HTR-8/SVneo (cell line): ENCODE measurements at regions not wholly inside any gene's neighbourhood (a gene's known extent, or its start where the extent isn't known, plus 50 kb on each side); places are given as distances from the start of the nearest gene placed in this dataset.
"Not testable (repeated sequence)": the region's sequence is repeated elsewhere in the genome, so short reads cannot be mapped to it uniquely, and the experiment has no call there.

Experiments used
- DNase-seq: peaks from one replicate; pipeline ENCODE4 v3.0.0; 2011; ENCODE audit warnings: low spot score, mixed read lengths; ENCODE audit not compliant: insufficient read length
- FAIRE-seq: peaks from 2 replicates; lab custom pipeline; 2011; peaks lifted over from hg19 to GRCh38; lab: Jason Lieb, UNC

GRCh38 chr5:145471026-145471425 lies 364.1 kb downstream of the PRELID2 start:
- FAIRE-seq (no peak), DNase-seq (no peak)

DNA sequence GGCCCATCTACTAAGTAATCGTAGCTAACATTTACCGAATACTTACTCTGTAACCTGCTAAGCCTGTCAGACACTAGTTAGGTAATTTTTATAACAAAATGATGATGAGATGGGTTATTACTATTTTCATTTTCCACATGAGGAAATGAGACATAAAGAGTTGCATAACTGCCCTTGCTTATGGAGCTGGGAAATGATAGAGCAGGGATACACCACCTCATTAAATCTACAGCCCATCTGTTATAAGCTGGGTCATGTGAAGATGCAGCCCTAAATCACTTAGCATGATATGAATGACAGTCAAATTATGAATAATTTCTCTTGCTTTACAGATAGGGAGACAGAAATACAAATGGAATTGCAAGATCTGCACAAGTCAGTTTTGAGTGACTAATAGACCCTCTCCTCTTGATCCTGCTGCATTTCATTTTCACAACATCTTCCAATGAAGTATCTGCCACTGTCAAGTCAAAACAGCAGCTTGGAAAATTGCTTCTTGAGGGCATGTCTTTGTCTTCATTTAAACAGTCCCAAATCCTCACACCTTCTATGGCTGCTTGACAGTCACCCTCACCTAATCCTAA lies 364.7 kb downstream of the PRELID2 start:
- FAIRE-seq = no peak
- no peak for DNase-seq

- FAIRE-seq = no peak
- DNase-seq = no peak
Measured at GRCh38 chr5:145467446-145467845, 367.7 kb downstream of the PRELID2 start.

GRCh38 chr5:145466533-145466932 lies 368.6 kb downstream of the PRELID2 start:
- FAIRE-seq = no peak
- no peak for DNase-seq

DNA sequence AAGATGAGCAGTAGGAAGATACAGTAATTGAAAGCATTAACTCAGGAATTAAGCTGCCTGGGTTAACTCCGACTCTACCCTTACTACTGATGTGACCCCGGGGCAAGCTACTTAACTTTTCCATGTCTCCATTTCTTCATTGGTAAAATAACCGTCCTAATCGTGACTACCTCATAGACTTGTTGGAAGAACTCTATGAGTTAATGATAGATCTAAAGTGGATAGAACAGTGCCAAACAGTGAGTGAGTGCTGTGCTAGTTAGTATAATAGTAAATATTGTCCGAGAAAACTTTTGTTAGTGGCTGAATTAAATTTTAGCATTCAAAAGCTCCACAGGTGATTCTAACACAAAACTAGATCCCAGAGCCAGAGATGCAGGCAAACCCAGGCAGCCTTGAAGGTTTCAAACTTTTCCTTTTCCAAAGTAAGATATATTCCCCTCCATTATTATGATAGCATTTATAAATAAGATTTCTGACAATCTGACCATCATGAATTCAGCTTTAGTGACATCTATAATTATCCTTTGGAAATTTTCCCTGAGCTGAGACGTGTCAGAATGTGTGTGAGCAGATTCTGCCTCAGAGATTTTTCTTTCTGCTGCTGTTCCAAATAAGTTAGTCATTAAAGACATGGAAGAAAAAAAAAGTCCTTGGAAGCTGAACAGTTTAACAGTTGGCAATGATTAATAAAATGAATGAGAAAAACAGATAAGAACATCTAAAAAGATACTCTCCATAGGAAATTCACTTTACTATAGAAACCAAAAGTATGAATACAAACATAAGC lies 369.5 kb downstream of the PRELID2 start:
- FAIRE-seq (no peak), DNase-seq (no peak)

GRCh38 chr5:145464171-145464570 lies 371.0 kb downstream of the PRELID2 start:
- no peak for DNase-seq
- no peak for FAIRE-seq

DNA sequence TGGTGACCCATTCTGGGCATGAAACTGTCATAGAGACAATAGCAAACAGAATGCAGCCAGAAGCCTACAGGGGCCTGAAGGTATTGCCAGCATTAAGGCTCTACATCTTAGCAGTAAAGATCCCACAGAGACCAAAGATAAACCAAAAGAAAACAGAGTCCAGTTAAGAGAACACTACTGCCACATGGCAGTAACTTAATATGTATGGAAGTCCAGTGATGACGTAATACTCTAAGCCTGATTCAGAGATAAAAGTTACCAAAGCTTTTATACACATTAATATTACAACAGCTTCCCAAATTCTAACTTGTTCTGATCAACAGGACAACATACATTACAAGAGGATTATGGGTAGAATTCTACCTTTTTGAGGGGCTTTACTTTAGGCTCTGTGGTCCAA lies 371.5 kb downstream of the PRELID2 start:
- FAIRE-seq (no peak), DNase-seq (no peak)

DNA sequence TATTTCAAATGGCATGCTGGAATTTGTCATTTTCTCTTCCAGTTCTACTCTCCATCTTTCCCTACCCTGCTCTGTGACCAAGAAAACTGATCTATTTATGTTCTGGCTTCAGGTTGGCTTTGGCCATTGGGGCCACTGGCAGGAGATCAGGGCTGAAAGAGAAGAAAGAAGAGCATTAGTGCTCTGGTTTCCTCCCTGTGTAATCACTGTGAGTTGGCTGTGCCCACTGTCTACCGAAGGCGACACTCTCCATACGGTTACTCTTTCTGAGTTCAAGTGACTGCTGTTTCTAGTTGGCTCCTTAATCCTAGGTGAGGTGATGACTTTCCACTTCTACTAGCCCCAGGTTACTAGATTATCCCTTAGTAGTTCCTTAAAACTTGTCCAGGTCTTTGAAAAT lies 372.6 kb downstream of the PRELID2 start:
- FAIRE-seq (no peak), DNase-seq (no peak)

GRCh38 chr5:145450286-145450885 lies 384.8 kb downstream of the PRELID2 start:
- FAIRE-seq = no peak
- DNase-seq = no peak

GRCh38 chr5:145449794-145450193 lies 385.3 kb downstream of the PRELID2 start:
- FAIRE-seq = no peak
- DNase-seq = no peak

DNA sequence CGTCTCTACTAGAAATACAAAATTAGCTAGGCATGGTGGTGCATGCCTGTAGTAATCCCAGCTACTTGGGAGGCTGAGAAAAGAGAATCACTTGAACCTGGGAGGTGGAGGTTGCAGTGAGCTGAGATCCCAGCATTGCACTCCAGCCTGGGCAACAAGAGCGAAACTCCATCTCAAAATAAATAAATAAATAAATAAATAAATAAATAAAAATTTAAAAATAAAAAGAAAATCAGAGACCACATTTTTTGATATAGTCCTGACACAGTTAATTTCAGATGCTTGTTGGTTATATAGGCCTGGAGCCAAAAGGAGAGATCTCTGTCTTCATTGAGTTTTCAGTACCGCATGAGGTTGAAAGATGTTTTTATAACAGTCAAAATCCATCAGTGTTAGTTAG lies 388.3 kb downstream of the PRELID2 start:
- DNase-seq, FAIRE-seq: not testable (repeated sequence)

GRCh38 chr5:145446412-145446811 lies 388.7 kb downstream of the PRELID2 start:
- DNase-seq (no peak), FAIRE-seq (no peak)

- FAIRE-seq (no peak), DNase-seq (no peak)
Measured at GRCh38 chr5:145445027-145445426, 390.1 kb downstream of the PRELID2 start.

DNA sequence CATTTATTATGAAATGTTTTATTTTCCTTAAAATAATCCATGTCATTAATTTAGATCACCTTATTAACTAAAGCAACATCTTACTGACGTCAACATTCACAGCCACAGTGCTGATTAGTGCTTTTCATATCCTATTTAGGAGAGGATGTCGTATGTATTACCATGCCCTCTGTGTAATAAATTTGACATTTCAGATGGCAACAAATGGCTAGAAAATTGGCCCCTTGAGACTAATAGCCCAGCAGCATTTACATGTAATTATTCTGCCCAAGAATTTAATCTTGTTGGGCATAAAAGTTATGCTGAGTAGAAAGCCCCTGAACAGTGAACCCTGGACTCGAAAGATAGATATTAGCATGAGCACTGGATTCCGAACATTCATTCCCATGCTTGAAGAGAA lies 391.2 kb downstream of the PRELID2 start:
- no peak for DNase-seq
- FAIRE-seq = no peak

DNA sequence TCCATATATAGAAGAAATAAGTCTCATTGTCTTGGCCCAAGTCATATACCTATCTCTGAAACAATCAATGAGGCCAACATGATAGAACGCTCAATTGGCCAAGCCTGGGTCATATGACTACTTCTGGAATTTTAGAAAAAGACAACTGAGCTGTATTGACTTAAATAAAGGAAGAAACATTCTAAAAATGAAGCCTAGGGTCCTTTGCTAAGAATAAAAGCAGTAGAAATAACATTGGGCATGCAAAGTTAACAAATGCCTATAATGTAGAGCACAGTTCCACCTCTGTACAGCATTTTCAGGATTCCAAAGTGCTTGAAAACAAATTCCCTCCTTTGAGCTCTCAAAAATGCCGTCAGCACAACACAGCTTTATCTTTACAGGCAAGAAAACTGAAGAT lies 391.8 kb downstream of the PRELID2 start:
- DNase-seq (no peak), FAIRE-seq (no peak)

DNA sequence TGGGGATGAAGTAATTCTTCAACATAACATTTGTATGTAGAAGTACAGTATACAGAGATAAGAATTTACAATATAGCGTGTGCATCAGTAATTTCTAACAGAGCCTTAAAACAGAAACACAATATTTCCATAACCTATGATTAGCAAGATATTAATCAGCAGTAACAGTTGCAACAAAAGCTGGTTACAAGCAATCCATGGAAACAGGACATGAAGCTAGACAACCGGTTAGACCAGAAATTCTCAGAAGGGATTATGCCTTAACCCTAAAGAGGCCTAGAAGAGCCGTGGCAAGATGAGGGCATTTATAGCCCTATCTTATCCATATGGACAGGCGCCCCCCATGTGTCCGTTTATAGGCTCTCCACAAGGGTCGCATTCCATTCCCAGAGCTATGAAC lies 392.5 kb downstream of the PRELID2 start:
- not testable (repeated sequence) for DNase-seq, FAIRE-seq

DNA sequence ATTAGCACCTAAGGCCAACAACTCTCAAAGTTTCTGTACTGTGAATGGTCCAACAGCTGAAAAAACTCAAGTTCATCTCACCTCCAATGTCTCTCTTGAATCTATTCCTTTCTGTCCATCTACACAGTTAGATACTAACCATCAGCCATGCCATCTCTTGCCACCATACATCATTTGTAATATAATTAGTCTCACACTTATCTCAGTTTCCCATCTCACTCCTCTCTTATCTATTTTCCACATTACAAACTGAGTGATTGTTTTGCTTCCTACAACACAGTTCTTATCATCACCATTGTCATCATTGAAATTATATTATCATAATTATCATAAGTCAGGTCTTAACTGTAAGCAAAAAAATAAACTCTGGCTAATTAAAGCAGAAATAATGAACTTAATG lies 393.9 kb downstream of the PRELID2 start:
- FAIRE-seq (no peak), DNase-seq (no peak)

DNA sequence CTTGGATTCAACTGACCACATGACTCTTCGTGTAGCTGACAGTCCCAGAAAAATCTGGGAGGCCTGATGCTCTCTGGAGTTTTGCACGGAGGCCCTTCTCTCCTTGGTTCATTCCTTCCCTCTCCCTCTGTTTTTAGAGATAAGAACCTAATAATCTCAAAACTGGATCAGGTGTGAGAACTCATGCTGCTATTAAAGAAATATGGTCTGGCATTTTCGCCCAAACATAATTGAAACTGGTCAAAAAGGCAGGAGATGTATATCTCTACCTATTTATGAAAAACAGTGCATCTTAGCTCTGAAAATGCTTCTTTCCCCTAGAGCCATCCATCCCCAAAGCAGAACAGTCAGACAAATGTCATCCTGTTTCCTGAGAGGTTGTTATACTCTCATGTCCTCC lies 397.5 kb downstream of the PRELID2 start:
- no peak for DNase-seq

DNA sequence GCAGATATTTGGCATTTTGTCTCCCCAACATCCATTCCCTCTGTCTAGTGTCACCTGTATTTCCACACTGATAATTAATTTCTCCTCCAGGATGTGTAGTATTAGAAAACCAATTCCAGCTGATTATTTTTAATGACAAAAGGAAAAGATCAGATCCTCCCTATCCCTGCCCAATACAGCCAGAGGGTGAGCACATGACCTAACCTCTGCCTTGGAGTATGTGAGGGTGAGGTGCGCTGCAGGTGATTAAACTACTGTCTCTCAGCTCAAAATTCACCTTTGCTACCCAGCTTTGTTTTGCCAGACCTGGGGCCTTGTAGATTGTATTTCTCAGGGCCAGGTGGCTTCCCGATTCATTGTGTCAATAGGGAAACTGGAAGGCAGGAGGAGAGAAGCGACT lies 402.1 kb downstream of the PRELID2 start:
- no peak for FAIRE-seq

More for the DNA sequence above, 397.5 kb downstream of the PRELID2 start:
- no peak for FAIRE-seq

GRCh38 chr5:145429170-145429569 lies 406.0 kb downstream of the PRELID2 start:
- FAIRE-seq = no peak
- DNase-seq = no peak

More for the DNA sequence above, 402.1 kb downstream of the PRELID2 start:
- no peak for DNase-seq

- no peak for DNase-seq
- FAIRE-seq = no peak
Measured at GRCh38 chr5:145408048-145408341, 427.1 kb downstream of the PRELID2 start.
